Testis (tissue), 2 donors: ENCODE measurements at regions not wholly inside any gene's neighbourhood (a gene's known extent, or its start where the extent isn't known, plus 50 kb on each side); places are given as distances from the start of the nearest gene placed in this dataset.

Source experiments
- CTCF ChIP-seq, 3 experiments: fragments of 450-650 bp in 2 of 3; fragments of 200-600 bp in 1 of 3; sonication (generic) in 1 of 3; IDR thresholded peaks; one replicate each; pipeline ENCODE4 v1.5.1; 2016 to 2019; ENCODE audit warnings: antibody characterized with exemption in 3 of 3, mild to moderate bottlenecking in 2 of 3, moderate library complexity in 1 of 3
- POLR2A ChIP-seq: fragments of 450-650 bp; IDR thresholded peaks from one replicate; pipeline ENCODE4 v1.6.1; 2017; ENCODE audit warnings: antibody characterized with exemption, mild to moderate bottlenecking, moderate library complexity

GRCh38 chr20:63133481-63134091, 82.3 kb downstream of the YTHDF1 start:
- no peak for TF ChIP-seq POLR2A
- no peak for TF ChIP-seq CTCF (IDR thresholded peaks at IDR 0.05)
